ENCODE measurements at regions not wholly inside any gene's neighbourhood (a gene's known extent, or its start where the extent isn't known, plus 50 kb on each side); places are given as distances from the start of the nearest gene placed in this dataset.

GRCh38 chr9:134491856-134492255 lies 149.7 kb upstream of the COL5A1 start (continued):
- TF ChIP-seq SP4 (IDR thresholded peaks at IDR 0.05; ENCODE audit: low read length): no peak
- TF ChIP-seq YY1 (IDR thresholded peaks at IDR 0.05; ENCODE audit: low read depth, low read length): no peak
- no peak for TF ChIP-seq TBP (IDR thresholded peaks at IDR 0.05; ENCODE audit: low read depth, low read length)
- TF ChIP-seq CHD1 (IDR thresholded peaks at IDR 0.05; ENCODE audit: low read depth, low read length): no peak
